Parathyroid adenoma (tissue), 2 donors: ENCODE measurements at regions not wholly inside any gene's neighbourhood (a gene's known extent, or its start where the extent isn't known, plus 50 kb on each side); places are given as distances from the start of the nearest gene placed in this dataset.

Source experiments
- H2AFZ ChIP-seq: fragments of 300-600 bp; sonication (generic); one replicate; pipeline ENCODE4 v1.7.0; 2017; ENCODE audit warnings: antibody characterized with exemption, mild to moderate bottlenecking
- H3K27ac ChIP-seq: fragments of 300-600 bp; sonication (generic); one replicate; pipeline ENCODE4 v1.7.0; 2017
- H3K27me3 ChIP-seq: fragments of 300-600 bp; sonication (generic); one replicate; pipeline ENCODE4 v1.7.0; 2017; ENCODE audit warnings: low read length; ENCODE audit not compliant: control insufficient read depth, insufficient read depth
- H3K36me3 ChIP-seq: fragments of 300-600 bp; sonication (generic); one replicate; pipeline ENCODE4 v1.7.0; 2017; ENCODE audit warnings: low read length; ENCODE audit not compliant: control insufficient read depth, insufficient read depth
- H3K4me1 ChIP-seq: fragments of 300-600 bp; sonication (generic); one replicate; pipeline ENCODE4 v1.7.0; 2017; ENCODE audit warnings: control low read depth
- H3K4me2 ChIP-seq: fragments of 300-600 bp; sonication (generic); one replicate; pipeline ENCODE4 v1.7.0; 2017; ENCODE audit warnings: low read length
- H3K4me3 ChIP-seq: fragments of 300-600 bp; sonication (generic); one replicate; pipeline ENCODE4 v1.7.0; 2017; ENCODE audit warnings: low read depth, low read length
- H3K79me2 ChIP-seq: fragments of 300-600 bp; sonication (generic); one replicate; pipeline ENCODE4 v1.7.0; 2017; ENCODE audit warnings: control low read depth
- H3K9ac ChIP-seq: fragments of 300-600 bp; sonication (generic); one replicate; pipeline ENCODE4 v1.7.0; 2017; ENCODE audit warnings: mild to moderate bottlenecking
- H3K9me3 ChIP-seq: fragments of 300-600 bp; sonication (generic); one replicate; pipeline ENCODE4 v1.7.0; 2017; ENCODE audit warnings: low read length; ENCODE audit not compliant: control insufficient read depth
- CTCF ChIP-seq: fragments of 300-600 bp; sonication (generic); IDR thresholded peaks from one replicate; pipeline ENCODE4 v1.7.0; 2017; ENCODE audit warnings: antibody characterized with exemption, mild to moderate bottlenecking
- donor health status: primary hyperparathyroidism.

DNA sequence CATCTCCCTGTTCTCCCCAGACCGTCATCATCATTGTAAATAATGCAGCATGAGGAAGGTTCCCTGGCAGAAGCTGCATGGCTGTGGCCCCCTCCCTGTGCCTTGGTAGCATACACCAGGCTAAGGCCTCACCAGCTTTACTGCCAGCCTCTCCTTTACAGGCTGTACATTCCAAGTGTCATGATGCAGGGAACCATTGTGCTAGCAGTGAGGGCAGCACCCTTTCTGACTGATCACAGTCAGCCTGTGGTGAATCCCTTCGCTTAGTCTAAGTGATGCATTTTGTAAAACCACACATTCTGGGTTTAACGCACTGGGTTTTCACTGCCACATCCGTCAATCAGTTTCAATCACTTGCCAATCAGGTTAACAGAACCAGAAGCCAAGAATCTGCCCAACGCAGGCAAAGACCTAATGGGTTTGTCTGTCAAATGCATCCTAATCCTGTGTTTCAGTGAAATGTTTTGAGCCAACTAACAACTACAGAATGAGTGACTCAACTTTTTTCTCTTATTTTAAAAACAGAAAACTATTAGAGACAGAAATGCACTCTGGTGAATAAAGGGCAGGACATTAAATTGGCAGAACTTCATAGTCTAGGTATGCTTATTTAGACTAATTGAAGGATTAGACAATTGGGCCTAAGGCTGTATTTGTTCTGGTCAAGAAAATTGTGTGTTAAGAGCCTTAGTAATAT is 225.9 kb upstream of the DPH6 start:
- Histone ChIP-seq H3K9me3 (no peaks in the 10 kb centered on the region), H3K27ac (no peak overlapping the region), H3K9ac (no peak overlapping the region)

DNA sequence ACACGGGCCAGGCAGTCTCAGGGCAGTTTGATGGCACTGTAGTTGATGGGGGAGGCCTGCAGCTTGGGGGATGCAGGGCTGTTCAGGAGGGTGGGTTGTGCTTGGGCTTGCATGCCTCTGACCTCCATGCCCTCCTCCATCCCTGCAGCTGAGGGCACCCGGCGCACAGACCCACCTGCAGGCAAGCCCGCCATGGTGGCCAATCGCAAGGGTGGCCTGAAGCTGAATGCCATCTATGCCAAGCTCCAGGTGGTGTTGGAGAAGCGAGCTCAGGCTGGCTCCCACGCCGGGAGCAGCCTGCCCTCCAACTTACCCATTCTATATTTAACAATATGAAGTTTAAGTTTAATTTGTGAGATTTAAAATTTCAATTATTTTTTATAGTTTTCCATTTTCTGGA is 228.7 kb upstream of the DPH6 start:
- Histone ChIP-seq H3K9ac (no peak overlapping the region), H3K36me3 (no peaks in the 10 kb centered on the region), H3K4me3 (no peak overlapping the region), H3K79me2 (no peaks in the 10 kb centered on the region), H3K27ac (no peak overlapping the region), H2AFZ (no peak overlapping the region), H3K4me2 (no peak overlapping the region), H3K4me1 (no peaks in the 10 kb centered on the region), H3K9me3 (no peaks in the 10 kb centered on the region), H3K27me3 (no peaks in the 10 kb centered on the region)
- no peak for TF ChIP-seq CTCF

More for the DNA sequence above, 225.9 kb upstream of the DPH6 start:
- no peak for TF ChIP-seq CTCF
- Histone ChIP-seq H3K4me3 (no peak overlapping the region), H2AFZ (no peak overlapping the region), H3K27me3 (no peaks in the 10 kb centered on the region), H3K36me3 (no peaks in the 10 kb centered on the region), H3K4me1 (no peaks in the 10 kb centered on the region), H3K79me2 (no peaks in the 10 kb centered on the region), H3K4me2 (no peak overlapping the region)

DNA sequence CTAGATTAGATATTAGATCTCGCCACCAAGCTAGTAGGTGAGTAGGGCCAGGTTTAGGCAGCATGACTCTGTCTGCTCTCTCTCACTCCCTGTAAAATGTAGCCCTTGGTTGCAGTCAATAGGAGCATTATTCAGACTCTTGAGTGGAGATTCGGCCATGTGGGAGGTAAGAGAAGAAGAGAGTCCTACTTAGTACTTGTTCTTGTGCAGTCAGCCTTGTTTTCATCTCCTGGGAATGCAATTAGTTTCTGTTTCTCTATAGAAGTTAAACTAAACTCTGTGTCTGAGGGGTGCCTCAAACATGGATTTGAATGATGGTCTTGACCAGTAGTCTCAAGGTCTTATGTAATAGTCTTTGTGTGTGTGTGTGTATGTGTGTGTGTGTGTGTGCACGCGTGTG is 229.5 kb upstream of the DPH6 start:
- H3K27ac ChIP-seq: no peak overlapping the region
- H3K79me2 ChIP-seq: no peaks in the 10 kb centered on the region
- no peaks in the 10 kb centered on the region for H3K4me1 ChIP-seq
- H3K9me3 ChIP-seq: no peaks in the 10 kb centered on the region
- H3K27me3 ChIP-seq: no peaks in the 10 kb centered on the region
- H3K36me3 ChIP-seq: no peaks in the 10 kb centered on the region
- no peak overlapping the region for H3K4me3 ChIP-seq
- no peak overlapping the region for H2AFZ ChIP-seq
- no peak overlapping the region for H3K9ac ChIP-seq
- no peak overlapping the region for H3K4me2 ChIP-seq
- TF ChIP-seq CTCF: no peak

DNA sequence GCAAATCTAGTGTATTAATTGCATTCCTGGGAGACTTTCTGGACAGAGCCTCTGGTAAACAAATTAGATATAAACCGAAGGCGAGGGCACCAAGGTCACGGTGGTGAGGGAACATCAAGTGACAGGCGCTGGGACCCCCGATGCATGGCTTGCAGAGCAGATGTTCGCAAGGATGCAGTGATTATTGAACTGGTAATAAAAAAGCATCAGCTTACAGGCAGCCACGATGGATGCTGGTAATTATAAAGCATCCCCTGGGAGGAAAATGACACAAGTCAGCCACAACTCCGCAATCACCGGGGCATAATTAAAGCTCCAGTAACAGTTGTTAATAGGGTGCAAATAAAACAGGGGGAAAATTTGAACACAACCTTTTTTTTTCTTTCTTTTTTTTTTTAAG is 231.1 kb upstream of the DPH6 start:
- H3K4me2 ChIP-seq: no peak overlapping the region
- H3K27ac ChIP-seq: no peak overlapping the region
- no peak for TF ChIP-seq CTCF
- H3K79me2 ChIP-seq: no peaks in the 10 kb centered on the region
- no peak overlapping the region for H3K4me3 ChIP-seq
- no peak overlapping the region for H2AFZ ChIP-seq
- H3K4me1 ChIP-seq: no peaks in the 10 kb centered on the region
- H3K36me3 ChIP-seq: no peaks in the 10 kb centered on the region
- no peaks in the 10 kb centered on the region for H3K9me3 ChIP-seq
- no peak overlapping the region for H3K9ac ChIP-seq
- H3K27me3 ChIP-seq: no peaks in the 10 kb centered on the region

DNA sequence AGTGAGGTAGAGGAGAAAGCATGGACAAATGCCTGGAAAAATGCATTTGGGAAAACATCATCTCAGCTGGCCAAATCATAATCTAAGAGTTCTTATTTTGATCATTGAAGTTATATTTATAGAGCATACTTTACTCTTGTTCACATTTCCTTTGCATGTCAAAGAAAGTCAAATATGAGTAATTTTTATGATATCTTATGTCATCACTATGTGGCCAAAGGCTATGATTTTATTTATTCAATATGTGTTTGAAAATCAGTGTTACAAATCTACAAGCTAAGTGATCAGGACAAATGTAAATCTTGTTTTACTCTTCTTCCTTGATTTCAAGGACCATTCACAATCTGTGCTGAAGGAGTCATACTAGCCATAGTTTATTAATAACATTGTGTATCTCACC is 237.2 kb upstream of the DPH6 start:
- Histone ChIP-seq H3K79me2 (no peaks in the 10 kb centered on the region), H3K36me3 (no peaks in the 10 kb centered on the region), H3K4me1 (no peaks in the 10 kb centered on the region), H3K27me3 (no peaks in the 10 kb centered on the region), H3K9me3 (no peaks in the 10 kb centered on the region), H3K4me2 (no peak overlapping the region), H3K27ac (no peak overlapping the region), H3K4me3 (no peak overlapping the region), H3K9ac (no peak overlapping the region), H2AFZ (no peak overlapping the region)
- TF ChIP-seq CTCF: no peak
